ENCODE measurements at regions not wholly inside any gene's neighbourhood (a gene's known extent, or its start where the extent isn't known, plus 50 kb on each side); places are given as distances from the start of the nearest gene placed in this dataset.
"Not testable (repeated sequence)": the region's sequence is repeated elsewhere in the genome, so short reads cannot be mapped to it uniquely, and the experiment has no call there.

DNA sequence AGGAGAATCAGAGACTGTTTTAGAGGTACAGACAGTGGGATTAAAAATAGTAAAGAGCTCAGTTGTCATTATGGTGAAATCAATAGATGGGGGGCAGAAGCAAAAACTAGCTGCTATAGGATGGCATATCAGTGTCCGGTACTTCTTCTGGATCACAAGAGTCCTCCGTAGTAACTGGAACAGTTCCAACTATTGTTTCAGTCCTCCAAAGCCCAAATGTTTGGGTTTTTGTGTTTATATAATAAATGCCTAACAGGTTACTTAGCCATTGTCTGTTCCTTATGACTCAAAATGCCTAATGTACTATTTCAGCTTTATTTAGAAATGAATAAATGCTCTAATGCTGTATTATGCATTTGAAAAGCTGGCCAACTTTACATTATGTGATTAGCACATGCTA lies 401.2 kb downstream of the PTH2R start:
- Histone ChIP-seq H3K4me3 (ENCODE audit: low read depth, low read length) (no peak overlapping the region), H3K27me3 (ENCODE audit: control insufficient read depth, insufficient read depth, low read length) (no peaks in the 10 kb centered on the region), H3K36me3 (ENCODE audit: control insufficient read depth, insufficient read depth, low read length) (no peaks in the 10 kb centered on the region)
- no peak for TF ChIP-seq CTCF (IDR thresholded peaks at IDR 0.05; ENCODE audit: insufficient read depth, low read length, severe bottlenecking)
- FAIRE-seq = no peak
- DNase-seq (ENCODE audit: low read depth) = peak; percentile 46

- not testable (repeated sequence) for H3K36me3 ChIP-seq (ENCODE audit: control insufficient read depth, insufficient read depth, low read length); DNase-seq (ENCODE audit: low read depth); H3K27me3 ChIP-seq (ENCODE audit: control insufficient read depth, insufficient read depth, low read length); FAIRE-seq; H3K4me3 ChIP-seq (ENCODE audit: low read depth, low read length)
Measured at GRCh38 chr2:208811885-208812284, 405.3 kb downstream of the PTH2R start.

GRCh38 chr2:208819190-208819589 lies 412.6 kb downstream of the PTH2R start:
- H3K27me3 ChIP-seq (ENCODE audit: control insufficient read depth, insufficient read depth, low read length) = no peaks in the 10 kb centered on the region
- no peak for TF ChIP-seq CTCF (IDR thresholded peaks at IDR 0.05; ENCODE audit: insufficient read depth, low read length, severe bottlenecking)
- H3K36me3 ChIP-seq (ENCODE audit: control insufficient read depth, insufficient read depth, low read length) = no peaks in the 10 kb centered on the region
- DNase-seq (ENCODE audit: low read depth) (no peak), FAIRE-seq (no peak)
- H3K4me3 ChIP-seq (ENCODE audit: low read depth, low read length) = no peak overlapping the region

- no peaks in the 10 kb centered on the region for H3K27me3 ChIP-seq (ENCODE audit: control insufficient read depth, insufficient read depth, low read length)
- DNase-seq (ENCODE audit: low read depth) (peak; percentile 59), FAIRE-seq (no peak)
- no peaks in the 10 kb centered on the region for H3K36me3 ChIP-seq (ENCODE audit: control insufficient read depth, insufficient read depth, low read length)
- H3K4me3 ChIP-seq (ENCODE audit: low read depth, low read length) = no peak overlapping the region
- TF ChIP-seq CTCF (IDR thresholded peaks at IDR 0.05; ENCODE audit: insufficient read depth, low read length, severe bottlenecking) = peak; percentile 14
Measured at GRCh38 chr2:208820014-208820688, 413.6 kb downstream of the PTH2R start.

- no peak for FAIRE-seq
- Histone ChIP-seq H3K4me3 (ENCODE audit: low read depth, low read length) (no peak overlapping the region), H3K36me3 (ENCODE audit: control insufficient read depth, insufficient read depth, low read length) (no peaks in the 10 kb centered on the region), H3K27me3 (ENCODE audit: control insufficient read depth, insufficient read depth, low read length) (no peaks in the 10 kb centered on the region)
- no peak for DNase-seq (ENCODE audit: low read depth)
- no peak for TF ChIP-seq CTCF (IDR thresholded peaks at IDR 0.05; ENCODE audit: insufficient read depth, low read length, severe bottlenecking)
Measured at GRCh38 chr2:208827109-208827508, 420.5 kb downstream of the PTH2R start.

DNA sequence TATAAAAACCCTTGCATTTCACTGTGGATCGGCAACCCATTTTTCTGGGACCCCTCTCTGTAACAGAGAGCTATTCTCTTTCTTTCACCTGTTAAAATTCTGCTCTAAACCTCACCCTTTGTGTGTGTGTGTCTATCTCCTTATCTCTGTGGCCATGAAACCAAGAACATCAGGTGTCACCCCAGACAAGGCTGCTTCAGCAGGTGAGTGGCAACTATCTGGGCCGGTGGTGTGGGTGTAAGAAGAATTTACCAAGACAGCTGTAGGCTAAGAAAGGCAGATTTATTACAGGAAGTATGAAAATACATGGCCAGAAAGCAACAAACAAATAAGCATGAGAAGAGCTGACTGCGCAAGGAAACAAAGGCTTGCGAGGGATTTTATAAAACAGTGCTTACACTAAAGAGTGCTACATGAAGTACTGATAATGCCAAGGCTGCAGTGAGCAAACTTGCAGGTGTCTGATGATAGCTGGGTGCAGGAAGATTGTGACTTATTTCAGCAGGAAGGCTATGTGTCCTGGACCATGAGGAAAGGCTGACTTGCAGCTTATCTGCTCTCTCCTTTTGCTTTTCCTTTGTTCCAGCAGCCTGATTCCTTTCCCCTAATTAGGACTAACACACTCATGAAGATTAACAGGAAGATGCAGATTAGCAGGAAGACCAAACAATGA lies 421.1 kb downstream of the PTH2R start:
- H3K36me3 ChIP-seq (ENCODE audit: control insufficient read depth, insufficient read depth, low read length) = no peaks in the 10 kb centered on the region
- no peaks in the 10 kb centered on the region for H3K27me3 ChIP-seq (ENCODE audit: control insufficient read depth, insufficient read depth, low read length)
- FAIRE-seq (no peak), DNase-seq (ENCODE audit: low read depth) (no peak)
- no peak overlapping the region for H3K4me3 ChIP-seq (ENCODE audit: low read depth, low read length)
- TF ChIP-seq CTCF (IDR thresholded peaks at IDR 0.05; ENCODE audit: insufficient read depth, low read length, severe bottlenecking) = no peak
